ENCODE measurements at regions not wholly inside any gene's neighbourhood (a gene's known extent, or its start where the extent isn't known, plus 50 kb on each side); places are given as distances from the start of the nearest gene placed in this dataset.

GRCh38 chr10:111784946-111785465, 398.6 kb downstream of the GPAM start:
- TF ChIP-seq POLR2A (IDR thresholded peaks at IDR 0.05) (no peak), CTCF (IDR thresholded peaks at IDR 0.05 in 8 of 11, conservative IDR thresholded peaks at IDR 0.05 in 3 of 11) (no peak)

Measured in spleen (tissue), 7 donors.